ENCODE measurements at regions not wholly inside any gene's neighbourhood (a gene's known extent, or its start where the extent isn't known, plus 50 kb on each side); places are given as distances from the start of the nearest gene placed in this dataset.
A peak's percentile ranks its signal among the peaks of the same experiment; 100 is the strongest.
"Not testable (repeated sequence)": the region's sequence is repeated elsewhere in the genome, so short reads cannot be mapped to it uniquely, and the experiment has no call there.

DNA sequence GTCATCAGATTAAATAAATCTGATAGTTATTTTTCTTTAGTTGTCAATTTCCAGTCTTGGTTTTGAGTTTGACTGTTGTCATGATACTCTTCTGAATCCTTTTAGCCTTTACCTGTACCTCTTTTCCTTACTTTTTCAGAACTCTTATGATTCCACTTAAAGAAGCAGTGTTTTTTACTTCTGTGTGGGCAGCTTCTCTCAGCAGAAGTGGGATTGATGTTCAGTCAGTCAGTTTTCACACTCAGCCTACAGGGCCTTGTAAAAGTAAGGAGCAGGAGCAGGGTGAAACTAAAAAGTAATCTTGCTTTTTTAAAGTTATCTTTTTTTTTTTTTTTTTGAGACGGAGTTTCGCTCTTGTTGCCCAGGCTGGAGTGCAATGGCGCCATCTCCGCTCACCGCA is 75.1 kb downstream of the HAUS1 start:
- H3K4me3 Mint-ChIP-seq, result no peak overlapping the region
- H3K27me3 ChIP-seq, result no peaks in the 10 kb centered on the region
- H3K9ac ChIP-seq, result no peak overlapping the region
- H2AFZ ChIP-seq (replicated peaks), result no peak overlapping the region
- no peaks in the 10 kb centered on the region for H3K9me3 Mint-ChIP-seq
- H4K20me1 ChIP-seq (ENCODE audit: low read depth), result peaks cover 48% of the 10 kb centered on the region
- H3K4me1 ChIP-seq, result peaks cover 23% of the 10 kb centered on the region
- no peaks in the 10 kb centered on the region for H3K36me3 Mint-ChIP-seq
- H3K27ac Mint-ChIP-seq, result no peak overlapping the region
- H3K79me2 ChIP-seq (ENCODE audit: low read depth), result peaks cover 100% of the 10 kb centered on the region
- H3K9me3 ChIP-seq (ENCODE audit: low read depth), result no peaks in the 10 kb centered on the region
- peaks cover 20% of the 10 kb centered on the region for H3K4me1 Mint-ChIP-seq
- no peak overlapping the region for H3K4me3 ChIP-seq
- no peaks in the 10 kb centered on the region for H3F3A ChIP-seq (ENCODE audit: low read depth)
- H3K27ac ChIP-seq, result no peak overlapping the region
- no peaks in the 10 kb centered on the region for H3K27me3 Mint-ChIP-seq (ENCODE audit: insufficient read depth, low read depth)
- no peak for DNase-seq (ENCODE audit: low spot score)
- no peaks in the 10 kb centered on the region for H3K36me3 ChIP-seq
- no peak for TF ChIP-seq EZH2 (IDR thresholded peaks at IDR 0.05)
- TF ChIP-seq CTCF (IDR thresholded peaks at IDR 0.05), result no peak
- TF ChIP-seq EZH2phosphoT487 (IDR thresholded peaks at IDR 0.05), result no peak
- H3K4me2 ChIP-seq, result no peak overlapping the region

- peaks cover 8% of the 10 kb centered on the region for H3K4me1 Mint-ChIP-seq
- peak overlapping the region; percentile 28 for H3K4me2 ChIP-seq
- H4K20me1 ChIP-seq (ENCODE audit: low read depth), result peaks cover 22% of the 10 kb centered on the region
- H2AFZ ChIP-seq (replicated peaks), result no peak overlapping the region
- H3K79me2 ChIP-seq (ENCODE audit: low read depth), result peaks cover 99% of the 10 kb centered on the region
- no peaks in the 10 kb centered on the region for H3K27me3 ChIP-seq
- H3K9me3 ChIP-seq (ENCODE audit: low read depth), result no peaks in the 10 kb centered on the region
- TF ChIP-seq EZH2 (IDR thresholded peaks at IDR 0.05) (no peak), CTCF (IDR thresholded peaks at IDR 0.05) (no peak), EZH2phosphoT487 (IDR thresholded peaks at IDR 0.05) (no peak)
- peaks cover 16% of the 10 kb centered on the region for H3K4me1 ChIP-seq
- H3K9me3 Mint-ChIP-seq, result no peaks in the 10 kb centered on the region
- no peak for DNase-seq (ENCODE audit: low spot score)
- H3K36me3 ChIP-seq, result no peaks in the 10 kb centered on the region
- no peak overlapping the region for H3K4me3 ChIP-seq
- H3F3A ChIP-seq (ENCODE audit: low read depth), result no peaks in the 10 kb centered on the region
- no peak overlapping the region for H3K4me3 Mint-ChIP-seq
- H3K9ac ChIP-seq, result no peak overlapping the region
- H3K36me3 Mint-ChIP-seq, result peaks cover under 1% of the 10 kb centered on the region
- H3K27me3 Mint-ChIP-seq (ENCODE audit: insufficient read depth, low read depth), result no peaks in the 10 kb centered on the region
- H3K27ac ChIP-seq, result peak overlapping the region; percentile 41
- H3K27ac Mint-ChIP-seq, result no peak overlapping the region
These were observed 78.6 kb downstream of the HAUS1 start for GRCh38 chr18:46182633-46183358.

DNA sequence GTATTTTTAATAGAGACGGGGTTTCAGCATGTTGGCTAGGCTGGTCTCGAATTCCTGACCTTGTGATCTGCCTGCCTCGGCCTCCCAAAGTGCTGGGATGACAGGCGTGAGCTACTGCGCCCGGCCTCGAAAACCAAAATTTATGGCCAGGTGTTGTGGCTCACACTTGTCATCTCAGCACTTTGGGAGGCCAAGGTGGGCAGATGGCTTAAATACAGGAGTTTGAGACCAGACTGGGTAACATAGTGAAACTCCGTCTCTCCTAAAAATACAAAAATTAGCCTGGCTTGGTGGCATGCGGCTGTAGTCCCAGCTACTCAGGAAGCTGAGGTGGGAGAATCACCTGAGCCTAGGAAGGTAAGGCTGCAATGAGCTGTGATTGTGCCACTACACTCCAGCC is 80.1 kb downstream of the HAUS1 start:
- not testable (repeated sequence) for H3K27ac Mint-ChIP-seq; H2AFZ ChIP-seq (replicated peaks); H3K9ac ChIP-seq; H3K9me3 ChIP-seq (ENCODE audit: low read depth); H3K36me3 ChIP-seq; H3K4me1 Mint-ChIP-seq; H3K4me3 Mint-ChIP-seq; DNase-seq (ENCODE audit: low spot score); H3K36me3 Mint-ChIP-seq; H3K9me3 Mint-ChIP-seq; H3K4me2 ChIP-seq; H3K4me3 ChIP-seq; H3K27me3 Mint-ChIP-seq (ENCODE audit: insufficient read depth, low read depth); H3K27me3 ChIP-seq; H3K27ac ChIP-seq; H3F3A ChIP-seq (ENCODE audit: low read depth)
- Histone ChIP-seq H3K4me1 (peaks cover 16% of the 10 kb centered on the region), H3K79me2 (ENCODE audit: low read depth) (peaks cover 95% of the 10 kb centered on the region), H4K20me1 (ENCODE audit: low read depth) (peaks cover 19% of the 10 kb centered on the region)

GRCh38 chr18:46184727-46185126 is 80.5 kb downstream of the HAUS1 start:
- no peaks in the 10 kb centered on the region for H3K27me3 Mint-ChIP-seq (ENCODE audit: insufficient read depth, low read depth)
- Histone ChIP-seq H3K9me3 (ENCODE audit: low read depth) (no peaks in the 10 kb centered on the region), H2AFZ (replicated peaks) (no peak overlapping the region), H3K27me3 (no peaks in the 10 kb centered on the region), H3K27ac (no peak overlapping the region), H3K79me2 (ENCODE audit: low read depth) (peaks cover 95% of the 10 kb centered on the region), H3F3A (ENCODE audit: low read depth) (no peaks in the 10 kb centered on the region), H3K36me3 (no peaks in the 10 kb centered on the region), H3K4me1 (peaks cover 16% of the 10 kb centered on the region), H3K9ac (no peak overlapping the region), H4K20me1 (ENCODE audit: low read depth) (peaks cover 19% of the 10 kb centered on the region), H3K4me3 (no peak overlapping the region), H3K4me2 (no peak overlapping the region)
- H3K9me3 Mint-ChIP-seq, result no peaks in the 10 kb centered on the region
- no peak overlapping the region for H3K27ac Mint-ChIP-seq
- no peak overlapping the region for H3K4me3 Mint-ChIP-seq
- peaks cover 8% of the 10 kb centered on the region for H3K4me1 Mint-ChIP-seq
- no peak for TF ChIP-seq CTCF (IDR thresholded peaks at IDR 0.05)
- TF ChIP-seq EZH2phosphoT487 (IDR thresholded peaks at IDR 0.05), result no peak
- TF ChIP-seq EZH2 (IDR thresholded peaks at IDR 0.05), result no peak
- peaks cover 1% of the 10 kb centered on the region for H3K36me3 Mint-ChIP-seq
- no peak for DNase-seq (ENCODE audit: low spot score)
